ENCODE measurements at regions not wholly inside any gene's neighbourhood (a gene's known extent, or its start where the extent isn't known, plus 50 kb on each side); places are given as distances from the start of the nearest gene placed in this dataset.
A peak's percentile ranks its signal among the peaks of the same experiment; 100 is the strongest.
"Not testable (repeated sequence)": the region's sequence is repeated elsewhere in the genome, so short reads cannot be mapped to it uniquely, and the experiment has no call there.

DNA sequence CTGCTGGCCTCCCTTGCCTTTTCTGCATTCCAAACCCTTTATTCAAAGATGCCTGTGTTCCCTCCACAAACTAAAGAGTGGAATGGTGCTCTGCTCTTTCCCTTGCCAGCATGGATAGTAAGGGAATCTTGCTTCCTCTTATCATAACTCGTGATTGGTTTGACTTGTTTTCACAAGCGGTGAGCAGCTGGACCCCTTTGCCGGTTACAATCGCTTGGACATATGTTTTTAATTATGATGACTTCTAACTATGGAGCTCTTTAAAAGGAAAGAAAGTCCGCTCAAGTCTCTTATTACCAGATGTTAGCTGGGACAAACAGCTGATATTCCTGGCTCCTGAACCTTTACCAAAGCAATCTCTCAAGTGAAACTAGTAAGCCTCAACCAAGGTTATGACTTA, 1094.7 kb downstream of the UQCRFS1 start:
- DNase-seq (ENCODE audit: low read depth, low spot score): no peak

DNA sequence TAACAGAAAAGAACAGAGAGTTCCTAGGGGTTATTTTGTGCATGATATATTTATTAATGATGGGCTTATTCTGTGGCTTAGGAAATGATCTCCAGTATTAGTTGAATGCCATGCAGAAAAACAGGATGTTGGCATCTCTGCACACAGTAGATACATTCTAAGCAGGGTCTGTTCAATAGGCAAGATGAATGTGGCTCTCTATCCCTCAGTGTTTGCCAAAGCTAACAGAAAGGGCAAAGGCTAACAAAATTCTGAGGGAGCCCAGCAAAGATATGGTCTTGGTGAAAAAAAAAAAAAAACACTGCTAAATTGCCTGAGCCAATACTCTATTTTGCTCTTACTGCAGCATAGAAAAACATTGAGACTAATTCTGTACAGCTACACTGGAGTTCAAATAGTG, 1095.8 kb downstream of the UQCRFS1 start:
- no peak for DNase-seq (ENCODE audit: low read depth, low spot score)

DNA sequence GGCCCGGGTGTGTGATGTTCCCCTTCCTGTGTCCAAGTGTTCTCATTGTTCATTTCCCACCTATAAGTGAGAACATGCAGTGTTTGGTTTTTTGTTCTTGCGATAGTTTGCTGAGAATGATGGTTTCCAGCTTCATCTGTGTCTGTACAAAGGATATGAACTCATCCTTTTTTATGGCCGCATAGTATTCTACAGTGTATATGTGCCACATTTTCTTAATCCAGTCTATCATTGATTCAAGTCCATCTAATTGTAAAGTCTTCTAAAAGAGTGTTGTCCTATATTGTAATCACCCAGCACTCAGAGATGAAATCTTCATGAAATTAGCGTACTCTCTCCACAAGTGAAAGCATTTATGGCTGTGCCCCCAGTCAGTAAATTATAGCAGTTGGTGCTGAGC, 1096.6 kb downstream of the UQCRFS1 start:
- DNase-seq (ENCODE audit: low read depth, low spot score): not testable (repeated sequence)

DNA sequence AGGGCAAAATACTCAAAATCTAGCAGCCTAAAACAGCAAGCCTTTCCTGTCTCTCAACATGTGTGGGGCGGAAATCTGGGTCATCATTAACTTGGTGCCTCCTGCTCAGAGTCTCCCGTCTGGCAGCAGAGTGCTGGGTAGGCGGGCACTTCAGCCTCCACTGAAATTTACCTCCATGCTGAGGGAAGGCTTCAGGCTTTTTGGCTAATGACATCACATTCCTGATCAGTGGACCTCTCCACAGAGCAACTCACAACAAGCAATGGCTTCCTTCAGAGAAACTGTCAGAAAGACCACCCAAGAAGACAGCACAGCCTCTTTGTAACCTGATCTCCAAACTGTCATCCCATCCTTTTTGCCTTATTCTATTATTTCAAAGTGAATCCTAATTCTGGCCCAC, 1109.0 kb downstream of the UQCRFS1 start:
- DNase-seq (ENCODE audit: low read depth, low spot score): peak; percentile 12

DNA sequence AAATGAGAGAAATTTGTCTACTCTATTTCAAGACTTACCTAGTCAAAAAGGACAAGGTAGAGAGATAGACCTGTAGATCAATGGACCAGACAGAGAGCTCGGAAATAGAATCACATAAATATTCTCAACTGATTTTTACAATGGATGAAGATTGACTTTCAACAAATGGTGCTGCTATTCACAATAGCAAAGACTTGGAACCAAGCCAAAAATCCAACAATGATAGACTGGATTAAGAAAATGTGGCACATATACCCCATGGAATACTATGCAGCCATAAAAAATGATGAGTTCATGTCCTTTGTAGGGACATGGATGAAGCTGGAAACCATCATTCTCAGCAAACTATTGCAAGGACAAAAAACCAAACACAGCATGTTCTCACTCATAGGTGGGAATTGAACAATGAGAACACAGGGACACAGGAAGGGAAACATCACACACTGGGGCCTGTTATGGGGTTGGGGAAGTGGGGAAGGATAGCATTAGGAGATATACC, 1128.2 kb downstream of the UQCRFS1 start:
- DNase-seq (ENCODE audit: low read depth, low spot score): not testable (repeated sequence)

GRCh38 chr19:28076628-28077027, 1136.3 kb downstream of the UQCRFS1 start:
- DNase-seq (ENCODE audit: low read depth, low spot score): no peak

- DNase-seq (ENCODE audit: low read depth, low spot score): no peak
Observed at GRCh38 chr19:28075229-28075628, 1137.7 kb downstream of the UQCRFS1 start.

DNA sequence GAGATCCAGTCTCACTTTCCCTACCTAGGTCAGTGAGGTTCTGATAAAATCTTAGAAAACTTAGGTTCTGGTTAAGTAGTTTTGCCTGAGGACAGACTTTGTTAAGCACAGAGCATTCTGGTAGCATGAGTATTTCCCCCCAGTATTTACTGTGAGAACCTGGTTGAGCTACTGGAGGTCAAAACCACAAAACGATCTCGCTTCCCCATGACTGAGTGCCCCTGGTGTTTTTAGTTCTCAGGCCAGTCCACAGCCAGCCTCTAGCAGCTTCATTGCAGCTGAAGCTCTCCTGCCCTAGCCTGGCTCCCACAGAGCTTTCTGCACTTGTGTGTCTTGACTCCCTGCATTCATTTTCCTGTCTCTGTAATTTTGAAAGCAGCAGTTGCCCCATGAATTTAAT, 1138.2 kb downstream of the UQCRFS1 start:
- DNase-seq (ENCODE audit: low read depth, low spot score): no peak

DNA sequence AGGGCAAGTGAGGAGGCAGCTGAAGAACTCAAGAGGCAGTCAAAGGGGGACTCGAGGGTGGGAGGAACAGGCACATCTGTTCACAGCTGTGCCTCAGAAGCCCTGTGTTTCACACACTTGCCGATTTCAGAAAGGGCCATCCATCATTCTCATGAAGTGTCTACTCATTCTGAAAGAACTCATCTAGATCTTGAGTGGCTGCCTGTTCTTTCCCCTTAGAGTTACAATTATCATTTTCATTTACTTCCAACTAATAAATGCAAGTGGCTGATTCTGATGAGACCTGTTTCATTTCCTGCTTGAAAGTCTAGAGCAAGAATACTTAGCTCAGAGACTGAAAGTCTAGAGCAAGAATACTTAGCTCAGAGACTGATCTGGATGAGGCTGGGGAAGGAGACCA, 1145.1 kb downstream of the UQCRFS1 start:
- no peak for DNase-seq (ENCODE audit: low read depth, low spot score)

DNA sequence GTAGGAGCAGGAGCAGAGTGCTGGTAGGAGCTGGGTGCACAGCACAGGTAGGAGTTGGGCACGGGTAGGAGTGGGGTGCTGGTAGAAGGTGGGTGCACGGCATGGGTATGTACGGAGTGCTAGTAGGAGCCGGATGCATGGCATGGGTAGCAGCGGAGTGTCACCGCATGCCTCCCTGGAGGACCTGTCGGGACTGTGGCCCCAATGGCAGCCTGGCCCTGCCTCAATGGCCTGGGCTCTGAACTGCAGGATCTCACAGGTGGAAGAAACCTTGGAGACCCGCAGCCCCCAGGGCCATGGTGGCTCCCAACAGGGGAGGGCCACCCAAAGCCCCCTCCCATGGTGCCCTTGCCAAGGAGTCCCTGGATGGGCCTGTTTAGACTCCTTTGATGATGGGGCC, 1146.0 kb downstream of the UQCRFS1 start:
- DNase-seq (ENCODE audit: low read depth, low spot score): no peak

DNA sequence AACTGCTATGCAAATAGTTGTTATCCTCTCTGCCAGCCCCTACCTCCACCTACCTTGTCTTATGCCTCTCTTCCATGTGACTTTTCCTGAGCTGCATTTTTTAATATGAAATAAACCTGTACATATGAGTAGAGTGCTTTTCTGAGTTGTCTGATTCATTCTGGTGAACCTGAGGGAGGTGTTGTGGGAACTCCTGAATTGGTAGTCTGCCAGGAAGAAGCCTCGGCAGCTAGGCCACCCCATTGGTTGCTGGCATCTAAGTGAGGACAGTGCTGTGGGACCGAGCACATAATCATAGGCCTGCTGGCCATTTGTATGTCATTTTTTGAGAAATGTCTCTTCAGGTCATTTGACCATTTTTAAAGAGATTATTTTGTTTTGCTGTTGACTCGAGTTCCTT, 1146.8 kb downstream of the UQCRFS1 start:
- DNase-seq (ENCODE audit: low read depth, low spot score): no peak

DNA sequence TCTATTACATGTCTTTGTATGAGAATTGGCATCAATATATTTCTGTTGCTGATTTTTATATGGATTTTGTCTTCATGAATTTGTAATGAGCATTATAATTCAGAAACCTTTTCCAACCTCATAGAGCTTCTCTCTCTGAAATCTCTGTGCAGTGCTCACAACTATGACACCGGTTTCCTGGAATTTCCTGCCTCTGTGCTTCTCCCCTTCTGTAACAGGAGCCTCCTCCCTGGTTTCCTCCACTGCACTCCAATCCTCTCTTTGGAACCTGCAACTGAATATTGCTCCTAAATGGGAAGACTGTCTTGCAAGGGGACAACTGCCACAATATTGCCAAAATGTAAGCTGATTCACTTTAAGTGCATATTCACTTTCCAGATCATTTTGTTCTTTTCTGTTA, 1147.9 kb downstream of the UQCRFS1 start:
- no peak for DNase-seq (ENCODE audit: low read depth, low spot score)

GRCh38 chr19:28063702-28064101, 1149.2 kb downstream of the UQCRFS1 start:
- no peak for DNase-seq (ENCODE audit: low read depth, low spot score)

DNA sequence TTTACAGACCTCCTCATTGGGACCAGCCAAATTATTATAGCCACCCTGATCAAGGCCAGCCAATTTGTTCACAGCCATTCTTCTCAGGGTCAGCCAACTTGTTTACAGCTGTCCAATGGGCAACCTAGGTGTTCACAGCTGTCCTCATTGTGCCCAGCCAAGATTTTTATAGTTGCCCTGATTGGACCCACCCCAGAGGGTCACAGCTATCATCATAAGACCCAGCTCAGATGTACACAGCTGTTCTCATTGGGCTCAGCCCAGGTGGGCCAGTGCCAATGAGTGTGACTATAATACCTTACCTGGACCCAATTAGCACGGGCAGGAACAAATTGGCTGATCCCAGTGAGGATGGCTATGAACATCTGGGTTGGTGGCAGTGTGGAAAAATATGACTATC, 1151.8 kb downstream of the UQCRFS1 start:
- DNase-seq (ENCODE audit: low read depth, low spot score): no peak

- not testable (repeated sequence) for DNase-seq (ENCODE audit: low read depth, low spot score)
Observed at GRCh38 chr19:28057026-28057425, 1155.9 kb downstream of the UQCRFS1 start.

GRCh38 chr19:28051047-28051446, 1161.9 kb downstream of the UQCRFS1 start:
- no peak for DNase-seq (ENCODE audit: low read depth, low spot score)

DNA sequence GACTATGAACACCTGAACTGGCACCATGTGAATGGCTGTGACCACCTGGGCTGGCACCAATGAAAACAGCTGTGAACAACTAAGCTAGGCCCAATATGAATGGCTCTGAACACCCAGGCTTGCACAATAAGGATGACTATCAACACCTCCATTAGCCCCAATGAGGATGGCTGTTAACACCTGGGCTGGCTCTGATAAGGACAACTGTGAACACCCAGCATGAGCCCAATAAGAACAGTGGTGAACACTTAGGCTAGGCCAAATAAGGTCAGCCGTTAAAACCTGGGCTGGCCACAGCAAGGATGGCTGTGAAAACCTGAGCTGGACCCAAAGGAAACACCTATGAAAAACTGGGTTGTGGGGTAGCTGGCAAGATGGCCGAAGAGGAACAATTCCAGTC, 1163.1 kb downstream of the UQCRFS1 start:
- no peak for DNase-seq (ENCODE audit: low read depth, low spot score)

DNA sequence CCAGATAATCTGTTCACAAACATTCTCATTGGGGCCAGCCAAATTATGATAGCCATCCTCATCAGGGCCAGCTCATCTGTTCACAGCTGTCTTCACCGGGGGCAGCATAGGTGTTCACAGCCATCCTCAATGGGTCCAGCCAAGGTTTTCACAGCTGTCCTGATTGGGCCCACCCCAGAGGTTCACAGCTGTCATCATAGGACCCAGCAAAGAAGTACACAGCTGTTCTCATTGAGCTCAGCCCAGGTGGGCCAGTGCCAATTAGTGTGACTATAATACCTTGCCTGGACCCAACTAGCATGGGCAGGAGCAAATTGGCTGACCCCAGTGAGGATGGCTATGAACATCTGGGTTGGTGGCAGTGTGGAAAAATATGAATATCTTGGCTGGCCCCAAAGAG, 1166.0 kb downstream of the UQCRFS1 start:
- DNase-seq (ENCODE audit: low read depth, low spot score): no peak

- DNase-seq (ENCODE audit: low read depth, low spot score): no peak
Observed at GRCh38 chr19:28045621-28046020, 1167.3 kb downstream of the UQCRFS1 start.

DNA sequence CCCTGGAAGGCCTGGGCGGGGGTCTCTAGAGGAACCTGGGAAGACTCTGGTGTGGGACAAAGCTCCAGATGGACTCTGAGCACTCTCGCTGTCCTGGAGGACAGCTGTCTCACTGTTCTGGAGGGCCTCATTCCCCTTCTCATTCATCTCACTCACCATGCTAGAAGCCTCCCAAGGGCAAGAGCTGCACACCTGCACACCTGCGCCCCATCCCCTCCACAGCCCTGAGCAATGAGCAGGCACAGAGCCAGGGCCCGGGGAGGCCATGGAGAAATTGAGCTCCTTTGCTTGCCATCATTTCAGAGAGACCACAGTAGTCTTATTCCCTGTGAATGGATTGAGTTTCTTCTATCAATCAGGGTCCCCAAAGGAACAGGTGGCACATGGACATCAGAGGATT, 1168.5 kb downstream of the UQCRFS1 start:
- no peak for DNase-seq (ENCODE audit: low read depth, low spot score)

DNA sequence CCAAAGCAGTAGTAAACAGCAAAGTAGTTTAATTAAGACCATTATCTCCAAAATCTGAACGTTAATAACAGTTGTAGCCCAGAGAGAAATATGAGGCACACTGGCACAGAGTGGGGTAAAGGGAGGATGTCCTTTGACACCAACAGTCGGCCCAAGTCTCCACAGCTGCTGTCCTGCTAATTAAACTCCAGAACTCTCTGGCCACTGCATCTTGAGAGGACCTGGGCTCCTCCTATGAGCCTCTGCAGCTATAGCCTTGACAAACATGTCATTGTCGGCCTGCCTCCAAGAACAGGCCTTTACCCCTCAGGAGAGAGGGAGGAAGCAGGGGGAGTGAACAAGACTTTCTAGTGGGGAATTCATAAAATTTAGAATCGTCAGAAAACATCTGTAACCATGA, 1170.4 kb downstream of the UQCRFS1 start:
- DNase-seq (ENCODE audit: low read depth, low spot score): no peak

GRCh38 chr19:28039677-28040381, 1173.1 kb downstream of the UQCRFS1 start:
- no peak for DNase-seq (ENCODE audit: low read depth, low spot score)

DNA sequence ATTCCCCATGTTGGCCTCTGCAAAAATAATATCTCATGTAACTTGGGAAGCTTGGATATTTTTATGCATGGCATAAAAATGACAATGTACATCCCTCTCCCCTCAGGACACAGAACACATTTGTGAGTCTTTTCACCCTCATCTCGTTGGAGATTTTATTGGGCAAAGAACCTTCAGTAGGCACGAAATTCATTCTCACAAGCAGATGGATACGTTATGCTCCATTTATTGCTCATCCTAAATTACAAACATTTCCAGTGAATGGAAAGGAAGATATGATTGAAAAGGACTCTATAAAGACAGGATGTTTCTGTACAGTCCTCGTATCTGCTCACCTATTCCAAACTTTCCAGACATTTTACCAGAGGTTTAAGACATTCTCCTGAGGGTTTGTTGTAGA, 1175.8 kb downstream of the UQCRFS1 start:
- DNase-seq (ENCODE audit: low read depth, low spot score): no peak

- no peak for DNase-seq (ENCODE audit: low read depth, low spot score)
Observed at GRCh38 chr19:28036486-28036885, 1176.5 kb downstream of the UQCRFS1 start.

Data from iPS DF 19.7 (cell line).